HEK293 (cell line): ENCODE measurements at regions not wholly inside any gene's neighbourhood (a gene's known extent, or its start where the extent isn't known, plus 50 kb on each side); places are given as distances from the start of the nearest gene placed in this dataset.

ENCODE experiments used
- CTCF ChIP-seq: fragments of 450-650 bp; formaldehyde crosslinking; IDR thresholded peaks from 2 replicates; pipeline ENCODE4 v1.5.1; 2016; ENCODE audit warnings: missing biosample characterization, missing genetic modification characterization
- PBX3 ChIP-seq: sonication (generic); formaldehyde crosslinking; IDR thresholded peaks from 2 replicates; pipeline ENCODE4 v1.8.1; 2022; ENCODE audit warnings: mild to moderate bottlenecking, moderate library complexity, missing genetic modification reagents
- REST ChIP-seq: fragments of 450-650 bp; formaldehyde crosslinking; IDR thresholded peaks from 2 replicates; pipeline ENCODE4 v1.5.1; 2016; ENCODE audit warnings: missing biosample characterization, missing genetic modification characterization
- TCF7L2 ChIP-seq: IDR thresholded peaks from 2 replicates; pipeline ENCODE4 v1.6.1; 2011; ENCODE audit warnings: low read depth, mild to moderate bottlenecking, inconsistent platforms, low read length, moderate library complexity, borderline replicate concordance
- YY1 ChIP-seq: fragments of 450-650 bp; formaldehyde crosslinking; IDR thresholded peaks from 2 replicates; pipeline ENCODE4 v1.5.1; 2018; ENCODE audit warnings: missing biosample characterization, missing genetic modification characterization
- ZBTB49 ChIP-seq: fragments of 450-650 bp; formaldehyde crosslinking; IDR thresholded peaks from 2 replicates; pipeline ENCODE4 v1.5.1; 2016; ENCODE audit warnings: missing biosample characterization, missing genetic modification characterization, low read depth
- ZBTB7A ChIP-seq: fragments of 450-650 bp; formaldehyde crosslinking; IDR thresholded peaks from 2 replicates; pipeline ENCODE4 v1.5.1; 2016; ENCODE audit warnings: low read depth, missing biosample characterization, missing genetic modification characterization
- ZNF239 ChIP-seq: fragments of 450-650 bp; formaldehyde crosslinking; IDR thresholded peaks from 2 replicates; pipeline ENCODE4 v1.5.1; 2016; ENCODE audit warnings: missing biosample characterization, missing genetic modification characterization
- ZNF280D ChIP-seq: fragments of 450-650 bp; formaldehyde crosslinking; IDR thresholded peaks from 2 replicates; pipeline ENCODE4 v1.5.1; 2016; ENCODE audit warnings: missing biosample characterization, missing genetic modification characterization

- TF ChIP-seq ZNF239 (tag by site-specific recombination) (no peak), CTCF (tag by site-specific recombination) (no peak), PBX3 (no peak), REST (tag by site-specific recombination) (no peak), ZNF280D (tag by site-specific recombination) (no peak), ZBTB7A (tag by site-specific recombination) (no peak), ZBTB49 (tag by site-specific recombination) (no peak), TCF7L2 (no peak), YY1 (tag by site-specific recombination) (no peak)
Observed at GRCh38 chr15:93543093-93543492, 454.1 kb upstream of the RGMA start.
